CD4-positive, alpha-beta memory T cell (primary cell): ENCODE measurements at regions not wholly inside any gene's neighbourhood (a gene's known extent, or its start where the extent isn't known, plus 50 kb on each side); places are given as distances from the start of the nearest gene placed in this dataset.

Experiments used
- CTCF ChIA-PET: fragments of 350-600 bp; sonication (Branson Sonifier 250); formaldehyde crosslinking; loops from one replicate; lab custom pipeline; 2021; ENCODE audit warnings: inconsistent platforms; ENCODE audit not compliant: partially characterized antibody; lab: Charles Lee
- POLR2A ChIA-PET: fragments of 350-600 bp; sonication (Branson Sonifier 250); formaldehyde crosslinking; loops from one replicate; lab custom pipeline; 2021; ENCODE audit not compliant: partially characterized antibody; lab: Charles Lee
- DNase-seq, 5 donors: peaks; one replicate each; pipeline versions ENCODE4 v3.0.0 to v3.0.0-alpha.2; 2020 to 2022; ENCODE audit warnings: mixed read lengths in 1 of 5
- H3K27ac ChIP-seq: one replicate; pipeline ENCODE4 v1.7.0; 2013; ENCODE audit warnings: low read depth, low read length
- H3K27me3 ChIP-seq: 2 replicates; pipeline ENCODE4 v1.7.0; 2013; ENCODE audit warnings: mild to moderate bottlenecking, low read length, moderate library complexity; ENCODE audit not compliant: insufficient read depth
- H3K36me3 ChIP-seq: 2 replicates; pipeline ENCODE4 v1.7.0; 2013; ENCODE audit warnings: mild to moderate bottlenecking, low read length, moderate library complexity; ENCODE audit not compliant: insufficient read depth
- H3K4me1 ChIP-seq: 2 replicates; pipeline ENCODE4 v1.7.0; 2013; ENCODE audit warnings: mild to moderate bottlenecking, low read length, moderate library complexity; ENCODE audit not compliant: insufficient read depth
- H3K4me3 ChIP-seq, 2 donors: one replicate each; pipeline ENCODE4 v1.7.0; 2013; ENCODE audit warnings: low read length in 2 of 2, mild to moderate bottlenecking in 1 of 2
- H3K9me3 ChIP-seq, 2 donors: one replicate each; pipeline ENCODE4 v1.7.0; 2013; ENCODE audit warnings: low read length in 2 of 2, control low read depth in 1 of 2; ENCODE audit not compliant: control insufficient read depth in 1 of 2
- H3K27ac Mint-ChIP-seq, 7 donors: one replicate each; pipeline ENCODE4 v1.8.0; 2020 to 2021; ENCODE audit warnings: mixed read lengths in 7 of 7, mild to moderate bottlenecking in 6 of 7, inconsistent platforms in 3 of 7, moderate library complexity in 3 of 7
- H3K27me3 Mint-ChIP-seq, 2 donors: one replicate each; pipeline ENCODE4 v1.8.0; 2020 to 2021; ENCODE audit warnings: mixed read lengths in 2 of 2
- H3K36me3 Mint-ChIP-seq, 2 donors: one replicate each; pipeline ENCODE4 v1.8.0; 2020 to 2021; ENCODE audit warnings: mixed read lengths in 2 of 2, inconsistent platforms in 1 of 2, mild to moderate bottlenecking in 1 of 2
- H3K4me1 Mint-ChIP-seq, 4 donors: one replicate each; pipeline ENCODE4 v1.8.0; 2020 to 2021; ENCODE audit warnings: mixed read lengths in 4 of 4, mild to moderate bottlenecking in 1 of 4
- H3K4me3 Mint-ChIP-seq, 8 donors: one replicate each; pipeline ENCODE4 v1.8.0; 2020 to 2021; ENCODE audit warnings: mixed read lengths in 8 of 8, mild to moderate bottlenecking in 7 of 8, moderate library complexity in 6 of 8, inconsistent platforms in 3 of 8
- H3K9me3 Mint-ChIP-seq, 8 donors: one replicate each; pipeline ENCODE4 v1.8.0; 2020 to 2021; ENCODE audit warnings: mixed read lengths in 8 of 8, mild to moderate bottlenecking in 5 of 8, inconsistent platforms in 3 of 8, moderate library complexity in 1 of 8
- intact Hi-C: fragments of 100-400 bp; cut with micrococcal nuclease; formaldehyde crosslinking; loops from one replicate; pipeline ENCODE4 v1.15.1; 2023

DNA sequence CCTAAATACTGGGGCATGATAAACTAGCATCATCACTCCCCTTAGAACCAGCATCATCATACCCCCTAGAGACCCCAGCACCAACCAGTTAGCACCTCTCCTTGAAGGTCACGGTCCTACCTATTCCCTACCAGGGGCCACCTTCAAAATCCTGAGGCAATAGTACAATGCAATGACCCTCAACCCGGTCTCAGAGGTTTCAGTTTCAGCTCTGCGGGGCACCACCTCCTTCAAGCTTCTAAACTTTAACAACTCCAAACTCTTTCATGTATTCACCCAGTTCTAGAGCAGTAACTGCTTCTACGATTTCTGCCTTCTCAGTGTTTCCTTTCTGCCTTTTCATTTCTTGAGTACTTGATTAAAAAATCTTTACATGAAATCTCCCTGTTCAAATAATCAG, 130.1 kb upstream of the EPB41L4A start:
- Mint-ChIP-seq H3K4me3 (no peak overlapping the region), H3K9me3 (no peaks in the 10 kb centered on the region), H3K4me1 (peaks cover 0 to 2% (median 0%) of the 10 kb centered on the region in 4 donors), H3K27ac (peak overlapping the region in 1 of 7 donors; percentile 3), H3K27me3 (peaks cover 1 to 2% of the 10 kb centered on the region in 2 donors), H3K36me3 (no peaks in the 10 kb centered on the region)
- Histone ChIP-seq H3K4me1 (no peaks in the 10 kb centered on the region), H3K9me3 (no peaks in the 10 kb centered on the region), H3K27me3 (no peaks in the 10 kb centered on the region), H3K36me3 (no peaks in the 10 kb centered on the region), H3K4me3 (no peak overlapping the region), H3K27ac (no peak overlapping the region)
- intact Hi-C loops, result no loop called here
- DNase-seq, result no peak
- ChIA-PET CTCF (interaction anchor here (0.8 to 11.8 kb wide), 5 partner anchors 43 to 299 kb away, joined by 3 to 196 read pairs (median 8); no protein-coding TSS in a partner anchor), POLR2A (no interaction called here)

DNA sequence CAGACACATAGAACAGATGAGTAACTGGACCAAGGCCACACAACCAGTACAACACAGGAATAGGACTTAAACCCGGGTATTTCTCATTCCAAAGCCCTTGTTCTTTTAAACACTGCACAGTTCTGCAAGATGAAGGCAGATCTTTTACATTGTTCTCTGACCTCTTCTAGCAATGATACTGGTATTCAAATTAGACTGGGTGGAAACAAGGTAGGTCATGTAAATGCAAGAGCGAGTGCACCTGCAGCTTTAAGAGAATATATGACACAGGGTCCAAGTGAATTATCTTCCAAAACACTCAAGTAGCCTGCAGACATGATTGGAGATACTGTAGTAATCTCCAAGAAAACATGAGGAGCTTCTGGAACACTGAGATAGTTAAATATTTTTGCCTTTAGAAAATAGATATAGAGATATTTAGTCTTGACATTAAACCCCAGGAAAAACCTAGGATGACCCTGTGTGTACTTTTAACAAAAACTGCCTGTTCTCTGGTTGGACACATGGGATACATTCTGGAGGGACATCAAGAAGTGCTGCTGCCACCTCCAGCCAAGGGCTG, 130.6 kb upstream of the EPB41L4A start:
- H3K9me3 ChIP-seq, result no peaks in the 10 kb centered on the region
- no peaks in the 10 kb centered on the region for H3K27me3 ChIP-seq
- H3K36me3 Mint-ChIP-seq, result no peaks in the 10 kb centered on the region
- H3K27ac Mint-ChIP-seq, result no peak overlapping the region
- CTCF ChIA-PET, result interaction anchor here (0.8 to 11.8 kb wide), 8 partner anchors 9 to 299 kb away, joined by 3 to 196 read pairs (median 6); no protein-coding TSS in a partner anchor
- no peaks in the 10 kb centered on the region for H3K4me1 ChIP-seq
- H3K9me3 Mint-ChIP-seq, result no peaks in the 10 kb centered on the region
- intact Hi-C loops, result loop anchor here (5.0 kb wide), 2 partner anchors 143 to 428 kb away; partner anchors contain the start of gene DCP2
- H3K27me3 Mint-ChIP-seq, result peaks cover 0 to 2% of the 10 kb centered on the region in 2 donors
- H3K27ac ChIP-seq, result no peak overlapping the region
- H3K36me3 ChIP-seq, result no peaks in the 10 kb centered on the region
- POLR2A ChIA-PET, result no interaction called here
- no peak for DNase-seq
- H3K4me1 Mint-ChIP-seq, result peaks cover 0 to 2% (median 0%) of the 10 kb centered on the region in 4 donors
- H3K4me3 ChIP-seq, result no peak overlapping the region
- H3K4me3 Mint-ChIP-seq, result no peak overlapping the region

- POLR2A ChIA-PET, result no interaction called here
- intact Hi-C loops, result loop anchor here (1.0 to 5.0 kb wide), 7 partner anchors 141 to 1055 kb away; partner anchors contain the start of genes DCP2 and REEP5
- Mint-ChIP-seq H3K4me1 (peaks cover 0 to 2% (median 0%) of the 10 kb centered on the region in 4 donors), H3K4me3 (no peak overlapping the region), H3K9me3 (peaks cover 0 to 2% (median 0%) of the 10 kb centered on the region in 8 donors), H3K27me3 (no peaks in the 10 kb centered on the region), H3K27ac (no peak overlapping the region), H3K36me3 (no peaks in the 10 kb centered on the region)
- peak; percentile 34 to 60 (median 57) for DNase-seq
- H3K4me1 ChIP-seq, result no peaks in the 10 kb centered on the region
- H3K27me3 ChIP-seq, result no peaks in the 10 kb centered on the region
- CTCF ChIA-PET, result interaction anchor here (0.7 to 11.8 kb wide), 21 partner anchors 9 to 445 kb away, joined by 3 to 196 read pairs (median 4); no protein-coding TSS in a partner anchor
- H3K4me3 ChIP-seq, result no peak overlapping the region
- H3K36me3 ChIP-seq, result no peaks in the 10 kb centered on the region
- no peak overlapping the region for H3K27ac ChIP-seq
- no peaks in the 10 kb centered on the region for H3K9me3 ChIP-seq
These were observed 132.4 kb upstream of the EPB41L4A start for GRCh38 chr5:112551419-112552032.

DNA sequence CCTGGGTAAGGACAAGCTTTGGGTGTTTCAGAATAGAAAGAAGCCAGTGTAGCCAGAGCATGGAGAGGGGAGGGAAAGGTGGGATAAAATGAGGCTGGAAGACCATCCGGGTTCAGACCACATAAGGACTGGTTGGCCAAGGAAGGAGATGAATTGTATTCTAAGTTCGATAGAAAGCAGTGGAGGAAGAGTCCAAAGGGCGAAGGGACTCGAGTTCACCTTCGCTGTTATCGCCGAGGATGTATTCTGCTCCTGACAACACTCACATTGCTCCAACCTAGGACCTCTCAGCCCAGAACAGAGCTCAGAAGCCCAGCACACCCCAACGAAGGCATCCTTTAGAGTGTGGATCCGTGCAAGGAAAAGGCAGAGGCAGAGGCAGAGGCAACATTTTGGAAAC, 133.1 kb upstream of the EPB41L4A start:
- H3K27ac Mint-ChIP-seq, result no peak overlapping the region
- Histone ChIP-seq H3K9me3 (no peaks in the 10 kb centered on the region), H3K36me3 (no peaks in the 10 kb centered on the region), H3K27me3 (no peaks in the 10 kb centered on the region), H3K4me3 (no peak overlapping the region), H3K4me1 (no peaks in the 10 kb centered on the region), H3K27ac (no peak overlapping the region)
- intact Hi-C loops, result loop anchor here (5.0 kb wide), 2 partner anchors 140 to 425 kb away; partner anchors contain the start of gene DCP2
- ChIA-PET POLR2A (no interaction called here), CTCF (interaction anchor here (0.8 to 11.8 kb wide), 13 partner anchors 12 to 1060 kb away, joined by 3 to 196 read pairs (median 4); no protein-coding TSS in a partner anchor)
- H3K4me3 Mint-ChIP-seq, result no peak overlapping the region
- H3K36me3 Mint-ChIP-seq, result no peaks in the 10 kb centered on the region
- no peak for DNase-seq
- peaks cover 0 to 2% (median 0%) of the 10 kb centered on the region in 4 donors for H3K4me1 Mint-ChIP-seq
- peaks cover 0 to 2% (median 0%) of the 10 kb centered on the region in 8 donors for H3K9me3 Mint-ChIP-seq
- H3K27me3 Mint-ChIP-seq, result no peaks in the 10 kb centered on the region

GRCh38 chr5:112552791-112553190, 133.7 kb upstream of the EPB41L4A start:
- H3K36me3 Mint-ChIP-seq, result no peaks in the 10 kb centered on the region
- no peak overlapping the region for H3K4me3 Mint-ChIP-seq
- no peaks in the 10 kb centered on the region for H3K9me3 ChIP-seq
- POLR2A ChIA-PET, result no interaction called here
- no peak overlapping the region for H3K27ac Mint-ChIP-seq
- H3K27me3 Mint-ChIP-seq, result no peaks in the 10 kb centered on the region
- H3K27me3 ChIP-seq, result no peaks in the 10 kb centered on the region
- CTCF ChIA-PET, result interaction anchor here (0.8 to 11.8 kb wide), 11 partner anchors 16 to 1059 kb away, joined by 3 to 196 read pairs (median 4); no protein-coding TSS in a partner anchor
- no peaks in the 10 kb centered on the region for H3K36me3 ChIP-seq
- H3K4me3 ChIP-seq, result no peak overlapping the region
- intact Hi-C loops, result loop anchor here (5.0 kb wide), 2 partner anchors 140 to 425 kb away; partner anchors contain the start of gene DCP2
- DNase-seq, result no peak
- H3K4me1 Mint-ChIP-seq, result peaks cover 0 to 2% (median 0%) of the 10 kb centered on the region in 4 donors
- no peaks in the 10 kb centered on the region for H3K4me1 ChIP-seq
- H3K9me3 Mint-ChIP-seq, result peaks cover 0 to 2% (median 0%) of the 10 kb centered on the region in 8 donors
- no peak overlapping the region for H3K27ac ChIP-seq

GRCh38 chr5:112554101-112554977, 135.3 kb upstream of the EPB41L4A start:
- ChIA-PET POLR2A (interaction anchor here (0.6 kb wide), 1 partner anchor 314 kb away, joined by 3 read pairs; no protein-coding TSS in a partner anchor), CTCF (interaction anchor here (1.0 to 11.8 kb wide), 7 partner anchors 8 to 369 kb away, joined by 3 to 196 read pairs (median 3); no protein-coding TSS in a partner anchor)
- H3K36me3 ChIP-seq, result no peaks in the 10 kb centered on the region
- H3K4me3 Mint-ChIP-seq, result no peak overlapping the region
- H3K4me3 ChIP-seq, result no peak overlapping the region
- peaks cover 0 to 2% (median 0%) of the 10 kb centered on the region in 8 donors for H3K9me3 Mint-ChIP-seq
- no peaks in the 10 kb centered on the region for H3K36me3 Mint-ChIP-seq
- H3K4me1 Mint-ChIP-seq, result peaks cover 0 to under 1% (median 0%) of the 10 kb centered on the region in 4 donors
- peaks cover 0 to under 1% of the 10 kb centered on the region in 2 donors for H3K27me3 Mint-ChIP-seq
- H3K27ac ChIP-seq, result no peak overlapping the region
- H3K27ac Mint-ChIP-seq, result peak overlapping the region in 2 of 7 donors; percentile 2 to 23
- no peak for DNase-seq
- no peaks in the 10 kb centered on the region for H3K4me1 ChIP-seq
- no peaks in the 10 kb centered on the region for H3K9me3 ChIP-seq
- H3K27me3 ChIP-seq, result no peaks in the 10 kb centered on the region
- intact Hi-C loops, result loop anchor here (5.0 kb wide), 2 partner anchors 138 to 423 kb away; partner anchors contain the start of gene DCP2
